LoVo (cell line): ENCODE measurements at regions not wholly inside any gene's neighbourhood (a gene's known extent, or its start where the extent isn't known, plus 50 kb on each side); places are given as distances from the start of the nearest gene placed in this dataset.
"Not testable (repeated sequence)": the region's sequence is repeated elsewhere in the genome, so short reads cannot be mapped to it uniquely, and the experiment has no call there.

Source experiments
- DNase-seq: peaks from one replicate; pipeline ENCODE4 v3.0.0-alpha.2; 2016; ENCODE audit warnings: low spot score

GRCh38 chr13:103663996-103664395 is 597.8 kb upstream of the SLC10A2 start:
- DNase-seq: no peak

- DNase-seq: no peak
Measured at GRCh38 chr13:103656311-103656710, 590.1 kb upstream of the SLC10A2 start.

GRCh38 chr13:103640606-103641005 is 574.4 kb upstream of the SLC10A2 start:
- DNase-seq: no peak

- DNase-seq: no peak
Measured at GRCh38 chr13:103639326-103639725, 573.1 kb upstream of the SLC10A2 start.

- DNase-seq: no peak
Measured at GRCh38 chr13:103638706-103639105, 572.5 kb upstream of the SLC10A2 start.

- no peak for DNase-seq
Measured at GRCh38 chr13:103634066-103634465, 567.8 kb upstream of the SLC10A2 start.

GRCh38 chr13:103625194-103625593 is 559.0 kb upstream of the SLC10A2 start:
- DNase-seq: no peak

- no peak for DNase-seq
Measured at GRCh38 chr13:103618151-103618550, 551.9 kb upstream of the SLC10A2 start.

- DNase-seq: no peak
Measured at GRCh38 chr13:103615771-103616170, 549.6 kb upstream of the SLC10A2 start.

GRCh38 chr13:103614761-103615160 is 548.5 kb upstream of the SLC10A2 start:
- DNase-seq: no peak

- no peak for DNase-seq
Measured at GRCh38 chr13:103607995-103608394, 541.8 kb upstream of the SLC10A2 start.

GRCh38 chr13:103605546-103606326 is 539.5 kb upstream of the SLC10A2 start:
- no peak for DNase-seq

GRCh38 chr13:103599870-103600269 is 533.7 kb upstream of the SLC10A2 start:
- not testable (repeated sequence) for DNase-seq

- DNase-seq: no peak
Measured at GRCh38 chr13:103598671-103599070, 532.5 kb upstream of the SLC10A2 start.

GRCh38 chr13:103573446-103573845 is 507.2 kb upstream of the SLC10A2 start:
- no peak for DNase-seq

- no peak for DNase-seq
Measured at GRCh38 chr13:103568314-103568713, 502.1 kb upstream of the SLC10A2 start.

GRCh38 chr13:103557878-103558277 is 491.7 kb upstream of the SLC10A2 start:
- DNase-seq: no peak

GRCh38 chr13:103556681-103557080 is 490.5 kb upstream of the SLC10A2 start:
- no peak for DNase-seq

GRCh38 chr13:103547914-103548313 is 481.7 kb upstream of the SLC10A2 start:
- no peak for DNase-seq

GRCh38 chr13:103546271-103546670 is 480.1 kb upstream of the SLC10A2 start:
- DNase-seq: no peak

- no peak for DNase-seq
Measured at GRCh38 chr13:103542648-103543047, 476.4 kb upstream of the SLC10A2 start.

GRCh38 chr13:103540382-103540765 is 474.2 kb upstream of the SLC10A2 start:
- no peak for DNase-seq

GRCh38 chr13:103539721-103540381 is 473.6 kb upstream of the SLC10A2 start:
- DNase-seq: no peak

- no peak for DNase-seq
Measured at GRCh38 chr13:103539265-103539664, 473.0 kb upstream of the SLC10A2 start.
